GM18526 (cell line): ENCODE measurements at regions not wholly inside any gene's neighbourhood (a gene's known extent, or its start where the extent isn't known, plus 50 kb on each side); places are given as distances from the start of the nearest gene placed in this dataset.

Source experiments
- POLR2A ChIP-seq: IDR thresholded peaks from 3 replicates; pipeline ENCODE4 v1.6.1; 2011; ENCODE audit not compliant: insufficient read length; ENCODE audit errors: extremely low read depth

DNA sequence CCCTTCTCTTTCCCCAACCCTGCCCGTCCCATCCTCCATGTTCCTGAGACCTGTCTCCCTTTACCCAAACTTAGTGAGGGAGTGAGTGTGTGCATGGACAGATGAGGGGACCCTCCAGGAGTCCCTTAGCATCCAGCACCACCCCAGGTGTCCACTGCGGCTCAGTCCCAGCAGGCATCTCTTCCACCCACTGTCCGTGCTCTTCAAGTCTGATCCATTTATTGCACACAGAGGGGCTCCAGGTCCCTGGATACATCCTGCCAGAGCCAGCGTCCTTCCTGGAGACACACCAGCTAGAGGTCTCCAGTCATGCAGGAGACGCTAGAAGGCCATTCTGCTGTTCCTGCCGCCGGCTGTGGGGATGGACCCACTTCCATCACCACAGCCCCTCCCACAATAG, 239.2 kb downstream of the ADGRD1 start:
- TF ChIP-seq POLR2A: no peak

DNA sequence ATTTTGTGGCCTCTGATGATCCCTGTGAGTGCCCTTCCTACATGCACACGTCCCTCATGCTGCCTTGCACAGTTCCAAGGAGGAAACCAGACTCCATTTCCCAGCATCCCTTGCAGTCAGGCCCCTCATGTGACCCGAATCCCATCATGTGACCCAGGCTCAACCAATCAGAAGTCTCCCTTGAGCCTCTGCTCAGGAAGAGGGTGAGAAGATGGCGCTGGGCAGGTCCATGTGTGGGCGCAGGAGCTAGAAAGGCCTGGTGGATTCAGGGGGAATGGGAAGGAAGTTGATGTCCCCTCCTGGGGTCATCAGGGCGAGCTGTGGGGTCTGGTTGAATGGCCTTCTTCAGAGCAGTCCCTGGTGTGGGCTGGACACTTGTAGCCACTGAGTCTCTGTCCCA, 240.5 kb downstream of the ADGRD1 start:
- no peak for TF ChIP-seq POLR2A

DNA sequence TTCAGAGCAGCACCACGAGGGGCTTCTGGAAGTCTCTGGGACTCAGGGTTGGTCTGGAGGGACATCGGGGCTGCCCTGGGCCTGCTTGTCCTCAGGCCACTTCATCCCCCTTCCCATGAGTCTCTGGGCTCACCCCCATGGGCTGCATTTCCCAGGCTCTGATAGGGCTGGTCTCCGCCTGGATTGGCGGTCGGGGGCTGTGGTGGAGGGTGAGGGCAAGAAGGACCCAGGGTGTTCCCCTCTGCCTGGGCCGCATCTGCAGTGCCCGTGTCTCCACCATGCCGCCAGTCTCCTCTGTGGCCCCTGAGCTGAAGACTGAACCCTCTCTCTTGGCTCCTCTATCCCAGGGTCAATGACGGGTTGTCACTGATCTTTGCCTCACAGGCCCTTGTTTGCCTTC, 242.1 kb downstream of the ADGRD1 start:
- no peak for TF ChIP-seq POLR2A

DNA sequence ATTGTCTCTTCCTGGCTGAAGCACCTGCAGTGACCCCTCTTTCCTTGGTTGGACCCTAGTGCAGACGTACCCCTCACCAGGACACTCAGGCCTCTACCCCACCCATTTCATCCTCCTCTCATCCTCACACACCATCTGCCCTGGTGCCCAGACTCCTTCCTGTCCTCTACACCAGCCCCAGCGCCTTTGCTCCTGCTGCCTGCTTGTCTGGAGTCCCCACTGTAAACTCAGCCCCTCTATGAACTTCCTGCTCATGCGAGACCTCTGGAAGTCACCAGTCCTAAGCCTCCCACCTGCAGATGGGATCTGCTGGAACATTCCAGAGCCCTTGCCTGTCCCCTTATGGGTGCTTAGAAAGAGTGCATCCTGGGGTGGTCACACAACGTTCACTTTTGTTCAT, 242.5 kb downstream of the ADGRD1 start:
- no peak for TF ChIP-seq POLR2A

DNA sequence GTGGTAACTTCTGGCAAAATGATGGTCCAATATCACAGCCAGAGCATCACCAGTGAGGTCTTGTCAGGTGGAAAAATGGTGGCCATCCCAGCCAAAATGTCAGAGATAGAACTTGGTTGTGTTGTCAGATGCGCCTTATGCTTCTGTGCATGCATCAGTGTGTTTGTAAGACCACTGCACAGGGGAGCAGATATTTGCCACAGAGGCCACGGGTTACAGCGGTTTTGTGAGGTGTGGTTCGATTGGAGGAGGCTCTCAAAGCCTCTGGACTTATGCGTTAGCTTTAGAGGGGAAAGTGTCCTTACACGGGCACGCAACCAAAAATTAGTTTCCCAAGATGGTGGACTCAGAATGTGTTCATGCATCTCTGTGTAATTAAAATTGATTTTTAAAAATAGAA, 243.8 kb downstream of the ADGRD1 start:
- no peak for TF ChIP-seq POLR2A

DNA sequence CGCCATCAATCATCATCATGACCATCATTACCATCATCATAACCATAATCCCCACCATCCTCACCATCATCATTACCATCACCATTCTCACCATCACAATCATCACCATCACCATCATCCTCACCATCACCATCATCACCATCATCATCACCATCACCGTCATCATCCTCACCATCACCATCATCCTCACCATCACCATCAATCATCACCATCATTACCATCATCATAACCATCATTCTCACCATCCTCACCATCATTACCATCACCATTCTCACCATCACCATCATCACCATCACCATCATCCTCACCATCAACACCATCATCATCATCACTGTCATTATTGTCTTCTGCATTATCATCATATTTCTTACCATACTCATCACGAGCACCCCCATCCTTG, 245.5 kb downstream of the ADGRD1 start:
- no peak for TF ChIP-seq POLR2A

DNA sequence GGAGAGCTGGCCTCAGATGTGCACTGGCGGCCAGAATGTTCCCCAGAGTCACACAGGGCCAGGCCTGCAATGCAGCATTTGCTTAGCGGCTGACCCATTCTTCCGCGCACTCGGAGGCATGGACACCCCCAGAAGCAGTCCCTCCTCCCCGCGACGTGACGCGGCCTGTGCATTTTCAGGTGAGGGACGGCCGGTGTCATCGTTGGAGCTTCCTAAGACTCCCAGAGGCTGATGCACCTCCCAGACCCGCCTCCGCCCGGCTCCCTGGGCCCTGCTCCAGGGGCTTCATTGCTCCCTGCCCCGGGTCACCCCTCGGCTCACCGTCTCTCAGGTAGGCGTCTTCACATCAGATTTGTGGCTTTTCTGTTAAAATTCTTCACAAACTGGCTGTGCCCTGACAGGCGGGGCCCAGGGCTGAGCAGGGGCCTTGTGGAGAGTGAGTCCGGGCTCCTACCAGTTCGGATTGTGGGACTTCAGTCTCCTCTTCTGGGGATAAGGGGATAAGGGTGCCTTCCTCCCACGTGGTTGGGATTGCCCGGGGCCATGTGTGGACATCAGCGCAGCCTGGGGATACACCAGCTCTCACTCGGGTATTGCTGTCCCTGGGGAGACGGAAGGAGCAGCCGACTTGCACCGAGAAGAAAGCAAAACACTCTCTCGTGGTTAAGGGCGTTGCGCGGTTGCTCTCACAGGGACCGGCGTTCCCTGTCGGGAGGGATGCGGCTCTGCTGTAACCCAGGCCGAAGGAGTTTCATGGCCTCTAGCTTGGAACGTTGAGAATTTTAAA, 249.1 kb downstream of the ADGRD1 start:
- no peak for TF ChIP-seq POLR2A

DNA sequence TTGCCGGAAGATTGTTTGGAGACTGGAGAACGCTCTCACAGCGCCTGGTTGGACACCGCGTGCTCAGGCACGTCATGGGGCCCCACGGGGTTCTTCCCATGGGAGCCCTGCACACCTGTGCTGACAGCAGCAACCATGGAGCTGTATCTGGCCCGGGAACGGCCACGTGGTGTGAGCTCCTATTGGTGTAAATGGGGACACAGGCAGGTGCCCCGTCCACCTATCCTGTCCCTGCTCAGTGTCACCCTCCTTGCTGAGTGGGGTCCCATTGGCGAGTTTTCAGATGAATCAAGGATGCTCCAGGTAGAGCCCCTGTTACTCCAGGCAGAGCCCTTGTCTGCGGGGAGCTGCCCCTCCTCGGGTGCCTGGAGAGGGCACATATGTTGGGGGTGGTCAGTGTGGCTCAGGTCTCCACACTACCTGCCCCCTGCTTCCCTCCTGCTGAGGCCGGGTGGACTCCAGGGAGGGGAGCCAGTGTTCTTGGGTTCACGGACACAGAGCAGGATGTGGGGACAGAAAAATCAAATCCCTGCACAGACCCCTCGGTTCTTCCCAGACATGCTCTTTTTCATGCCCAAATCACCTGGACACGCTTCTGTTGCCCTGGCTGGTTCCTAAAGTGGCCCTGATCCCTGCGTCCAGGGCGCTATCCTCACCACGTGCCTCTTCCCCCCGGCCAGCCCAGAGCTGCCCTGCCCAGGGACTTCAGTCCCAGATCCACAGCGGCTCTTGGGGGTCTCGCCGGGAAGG, 250.1 kb downstream of the ADGRD1 start:
- no peak for TF ChIP-seq POLR2A

DNA sequence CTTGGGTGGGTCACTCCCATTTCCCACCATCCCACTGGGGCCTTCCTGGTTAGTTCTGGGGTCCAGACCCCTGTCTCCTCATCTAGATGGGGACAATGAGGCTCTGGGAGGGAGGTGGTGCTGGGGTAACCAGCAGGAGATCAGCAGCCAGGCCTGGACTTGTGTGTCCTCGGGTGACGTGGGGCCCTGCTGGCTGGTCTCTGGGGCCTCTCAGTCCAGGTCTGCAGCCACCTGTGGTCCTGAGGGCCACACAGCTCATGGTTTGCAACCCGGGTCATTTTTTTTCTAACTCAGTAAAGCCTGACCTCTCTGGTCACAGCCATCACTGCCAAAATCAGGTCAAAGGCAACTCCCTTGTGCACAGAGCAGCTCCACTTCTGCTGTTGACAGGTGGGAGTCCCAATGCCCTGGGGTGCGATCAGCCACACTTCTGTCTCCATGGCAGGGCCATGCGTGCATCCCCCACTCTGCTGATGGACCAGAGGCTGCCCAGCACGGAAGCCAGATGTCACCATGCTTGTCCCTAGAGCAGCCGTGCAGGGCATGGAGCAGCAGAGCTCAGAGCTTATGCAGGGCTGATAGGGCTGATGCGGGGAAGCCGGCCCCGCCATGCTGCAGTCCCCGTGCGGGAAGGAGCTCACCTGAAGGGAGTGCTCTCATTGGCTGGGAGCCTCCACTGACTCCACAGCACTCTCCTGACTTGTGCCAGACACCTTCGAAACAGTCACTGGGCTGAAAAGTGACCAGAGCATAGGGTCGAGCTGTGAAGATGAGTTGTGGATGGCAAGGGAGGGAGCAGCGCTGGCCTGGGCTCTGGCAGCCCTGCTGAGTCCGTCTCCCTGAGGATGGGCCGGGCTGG, 250.9 kb downstream of the ADGRD1 start:
- TF ChIP-seq POLR2A: no peak

DNA sequence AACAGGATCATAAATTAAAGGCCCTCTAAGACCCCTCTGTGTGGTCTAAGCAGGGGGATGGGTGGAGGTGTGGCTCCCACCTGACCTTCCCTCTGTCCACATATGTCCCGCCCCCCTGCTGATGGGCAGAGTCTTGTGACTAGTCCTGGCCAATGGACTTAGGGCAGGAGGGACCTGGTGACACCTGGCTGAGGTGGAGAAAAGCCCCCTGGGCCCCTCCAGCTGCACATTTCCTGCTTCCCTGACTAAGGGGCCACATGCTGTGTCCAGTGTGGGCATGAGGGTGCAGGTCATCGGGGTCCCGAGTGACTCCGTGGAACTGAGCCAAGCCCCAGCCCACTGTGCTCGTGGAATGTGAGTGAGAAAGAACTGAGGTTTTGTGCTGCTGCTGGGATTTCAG, 254.7 kb downstream of the ADGRD1 start:
- no peak for TF ChIP-seq POLR2A

DNA sequence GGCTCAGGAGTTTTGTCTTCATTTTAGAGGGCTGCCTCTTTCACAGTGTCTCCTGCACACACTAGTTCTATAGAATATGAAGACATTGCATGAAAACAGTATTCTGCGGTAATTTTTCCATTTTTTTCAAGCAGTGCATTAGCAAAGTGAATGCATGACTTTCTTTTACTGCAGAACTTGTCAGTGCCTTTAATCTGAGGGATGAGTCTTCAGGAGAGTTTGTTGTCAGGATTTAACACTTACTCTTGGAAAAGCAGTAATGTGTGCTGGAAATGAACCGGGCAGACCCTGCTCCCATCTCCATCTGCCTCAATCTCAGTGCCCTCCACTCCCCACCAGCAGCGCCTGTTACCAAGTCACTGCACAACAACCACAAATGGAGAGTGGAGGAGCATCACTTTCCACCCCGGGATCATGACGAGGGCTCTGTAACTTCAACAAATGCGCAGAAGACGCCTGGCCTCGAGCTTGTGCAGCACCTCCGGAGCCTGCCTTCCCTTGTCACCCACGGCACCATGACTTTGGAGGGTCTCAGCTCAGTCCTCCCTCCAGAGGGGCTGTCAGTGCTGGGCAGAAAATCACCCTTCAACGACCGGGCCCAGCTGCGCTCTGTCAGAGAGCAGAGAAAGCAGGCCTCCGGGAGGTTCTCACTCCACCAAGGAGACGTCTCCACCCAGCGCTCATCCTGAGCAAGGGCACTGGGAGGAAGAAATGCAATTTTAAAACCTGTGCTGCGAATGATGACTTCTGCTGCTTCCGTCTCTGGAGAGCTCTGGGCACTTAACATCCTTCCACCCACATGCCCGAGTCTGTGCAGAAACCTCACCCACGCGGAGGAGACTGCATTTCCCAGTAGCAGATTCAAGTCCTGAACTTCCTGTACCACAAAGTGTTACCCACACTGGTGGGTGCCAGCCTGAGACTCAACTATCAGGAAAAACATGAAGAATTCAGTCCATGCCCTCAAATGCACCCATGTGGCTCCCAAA, 255.7 kb downstream of the ADGRD1 start:
- no peak for TF ChIP-seq POLR2A

DNA sequence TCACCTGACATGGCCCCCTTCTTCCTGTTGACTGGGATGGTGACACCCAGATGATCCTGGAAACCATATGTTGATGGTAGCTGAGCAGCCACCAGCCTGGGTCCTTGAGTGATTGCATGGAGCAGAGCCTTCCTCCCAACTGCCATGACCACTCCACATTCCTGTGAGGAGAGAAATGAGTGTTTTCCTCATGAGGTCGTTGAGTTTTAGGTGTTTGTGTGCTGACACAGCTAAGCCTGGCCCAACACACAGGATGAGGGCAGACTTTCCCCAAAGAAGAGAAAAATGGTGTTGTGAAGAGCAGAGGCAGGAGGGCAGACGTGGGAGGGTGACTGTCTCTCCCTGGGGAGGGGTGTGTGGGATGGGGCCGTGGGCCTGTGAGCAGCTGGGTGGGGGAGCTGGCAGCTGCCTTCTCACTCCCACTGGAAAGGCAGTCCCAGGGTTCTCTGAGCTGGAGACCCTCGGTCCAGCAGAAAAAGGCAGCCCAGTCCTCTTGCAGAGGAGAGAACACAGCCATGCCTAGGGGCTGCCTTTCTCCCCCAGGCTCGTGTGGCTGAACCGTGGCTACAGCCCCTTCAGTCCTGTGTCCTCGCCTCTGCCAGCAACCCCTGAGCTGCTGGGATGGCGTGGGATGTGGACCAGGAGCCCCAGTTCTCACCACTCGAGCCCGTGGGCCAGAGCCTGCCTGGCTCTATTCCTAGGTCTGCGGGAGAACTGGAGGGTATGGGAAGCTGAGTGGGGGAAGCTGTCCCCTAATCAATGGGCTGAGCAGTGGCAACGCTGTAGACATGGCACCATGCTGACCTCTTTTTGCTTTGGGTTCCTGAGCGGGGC, 257.0 kb downstream of the ADGRD1 start:
- TF ChIP-seq POLR2A: no peak

DNA sequence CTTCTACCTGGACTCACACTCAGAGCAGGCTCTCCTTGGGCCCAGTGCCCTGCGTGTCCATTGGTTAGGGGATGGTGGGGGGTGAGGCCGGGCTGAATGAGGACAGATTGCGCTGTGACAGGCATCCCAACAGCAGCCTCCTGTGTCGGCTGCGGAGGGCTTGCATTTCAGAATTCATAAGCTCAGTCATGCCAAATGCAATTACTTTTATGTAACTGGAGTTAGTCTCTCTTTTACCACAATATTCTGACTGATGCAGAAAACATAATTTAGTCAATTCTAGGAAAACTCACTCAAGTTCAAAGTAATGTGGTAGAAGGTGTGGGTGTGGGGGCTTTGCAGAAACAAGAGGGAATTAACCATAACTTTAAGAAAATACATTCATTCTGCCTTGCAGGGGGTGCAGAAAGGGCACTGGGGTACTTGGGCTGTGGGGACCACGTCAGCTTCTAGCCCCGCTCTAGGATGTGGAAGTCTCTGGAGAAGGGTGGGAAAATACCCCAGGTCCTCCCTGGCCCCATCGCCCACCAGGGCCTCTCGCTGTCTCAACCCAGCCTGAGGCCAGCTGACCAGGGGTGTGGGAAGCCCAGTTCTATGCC, 257.7 kb downstream of the ADGRD1 start:
- TF ChIP-seq POLR2A: no peak
